ENCODE measurements at regions not wholly inside any gene's neighbourhood (a gene's known extent, or its start where the extent isn't known, plus 50 kb on each side); places are given as distances from the start of the nearest gene placed in this dataset.

- TF ChIP-seq CTCF (optimal IDR thresholded peaks at IDR 0.05 in 1 of 3, IDR thresholded peaks at IDR 0.05 in 1 of 3, conservative IDR thresholded peaks at IDR 0.05 in 1 of 3; ENCODE audit: extremely low read depth in 1 of 3, insufficient read depth in 2 of 3, low read length in 3 of 3) (no peak), EZH2 (IDR thresholded peaks at IDR 0.05; ENCODE audit: low read length) (no peak)
Measured at GRCh38 chr13:99624936-99625540, 123.8 kb downstream of the TM9SF2 start.
